ENCODE measurements at regions not wholly inside any gene's neighbourhood (a gene's known extent, or its start where the extent isn't known, plus 50 kb on each side); places are given as distances from the start of the nearest gene placed in this dataset.
"Not testable (repeated sequence)": the region's sequence is repeated elsewhere in the genome, so short reads cannot be mapped to it uniquely, and the experiment has no call there.

DNA sequence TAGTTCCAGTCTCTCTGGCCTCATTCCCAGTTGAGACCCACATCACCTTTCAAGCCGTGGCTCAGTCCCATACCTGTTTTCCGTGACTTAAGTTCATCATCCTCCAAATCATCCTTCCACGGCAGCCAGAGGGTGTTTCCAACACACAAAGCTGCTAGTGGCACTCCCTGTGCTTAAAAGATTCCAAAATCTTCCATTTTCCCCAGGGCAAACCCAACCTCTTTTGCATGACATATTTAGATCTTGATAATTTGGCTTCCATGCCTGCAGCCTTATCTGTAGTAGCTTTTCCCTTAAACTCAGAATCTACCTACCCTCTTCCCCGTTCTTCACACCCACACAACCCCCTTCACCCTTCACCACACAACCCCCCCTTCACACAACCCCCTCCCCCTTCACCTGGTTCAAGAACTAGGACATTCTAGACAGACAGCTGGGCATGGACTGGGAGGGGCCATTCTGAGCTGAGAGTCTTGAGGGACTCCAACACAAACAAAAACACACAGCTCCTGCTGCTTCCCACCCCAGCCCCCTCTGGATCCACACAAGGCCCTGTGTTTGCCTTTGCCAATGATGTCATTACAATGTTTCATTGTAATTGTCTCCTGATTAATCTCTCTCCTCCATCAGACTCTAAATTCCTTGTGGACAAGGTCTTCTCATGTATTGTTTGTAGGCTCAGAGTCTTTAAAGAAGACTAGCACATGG lies 268.2 kb downstream of the SH3GL2 start:
- no peak for DNase-seq

DNA sequence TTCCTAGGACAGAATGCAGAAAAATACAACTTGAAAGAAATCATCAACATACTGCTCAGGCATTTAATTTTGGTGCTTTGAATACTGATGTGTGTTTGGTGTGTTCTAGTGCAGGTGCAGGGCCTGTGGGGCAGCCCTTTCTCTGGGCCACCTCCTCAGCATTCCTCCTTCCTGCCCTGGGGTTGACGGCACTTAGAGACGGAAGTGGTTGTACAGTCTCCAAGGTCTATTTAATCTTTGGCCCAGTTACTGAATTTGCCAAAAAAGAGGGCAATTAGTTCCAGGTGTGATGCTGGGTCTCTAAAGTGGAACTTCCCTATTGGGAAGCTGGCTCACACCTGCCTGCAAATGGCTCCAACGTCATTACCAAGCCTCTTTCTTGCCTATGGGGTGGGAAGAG lies 269.0 kb downstream of the SH3GL2 start:
- DNase-seq: no peak

DNA sequence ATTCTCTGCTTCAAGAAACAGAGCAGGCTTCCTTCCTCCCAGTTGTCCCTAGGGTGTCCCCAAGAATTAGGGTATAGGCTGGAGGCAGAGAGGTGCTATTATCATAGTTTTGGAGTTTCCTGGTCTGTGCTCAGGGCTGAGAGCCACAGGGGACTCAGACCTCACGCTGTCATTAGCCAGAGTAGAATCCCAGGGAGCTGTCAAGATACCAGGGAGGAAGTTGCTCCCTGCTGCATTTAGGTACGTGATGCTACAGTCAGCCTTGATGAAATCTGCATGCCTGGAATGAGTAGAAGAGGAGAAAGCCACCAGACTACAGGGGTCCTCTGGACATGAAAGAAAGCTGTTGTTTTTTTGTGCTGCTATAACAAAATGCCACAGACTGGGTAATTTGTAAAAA lies 273.2 kb downstream of the SH3GL2 start:
- no peak for DNase-seq

DNA sequence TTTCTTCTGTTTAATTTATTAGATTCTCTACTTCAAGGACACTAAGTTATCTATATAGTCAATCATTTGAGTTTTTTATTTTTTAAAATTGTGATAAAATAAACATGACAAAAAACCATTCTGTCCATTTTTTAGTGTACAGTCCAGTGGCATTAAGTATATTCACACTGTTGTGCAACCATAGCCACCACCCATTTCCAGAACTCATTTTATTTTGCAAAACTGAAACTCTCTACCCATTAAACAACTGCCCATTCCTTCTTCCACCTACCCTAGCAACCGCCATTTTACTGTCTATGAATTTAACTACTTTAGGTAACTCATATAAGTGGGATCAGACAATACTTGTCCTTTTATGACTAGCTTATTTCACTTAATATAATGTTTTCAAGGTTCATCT lies 275.6 kb downstream of the SH3GL2 start:
- no peak for DNase-seq

DNA sequence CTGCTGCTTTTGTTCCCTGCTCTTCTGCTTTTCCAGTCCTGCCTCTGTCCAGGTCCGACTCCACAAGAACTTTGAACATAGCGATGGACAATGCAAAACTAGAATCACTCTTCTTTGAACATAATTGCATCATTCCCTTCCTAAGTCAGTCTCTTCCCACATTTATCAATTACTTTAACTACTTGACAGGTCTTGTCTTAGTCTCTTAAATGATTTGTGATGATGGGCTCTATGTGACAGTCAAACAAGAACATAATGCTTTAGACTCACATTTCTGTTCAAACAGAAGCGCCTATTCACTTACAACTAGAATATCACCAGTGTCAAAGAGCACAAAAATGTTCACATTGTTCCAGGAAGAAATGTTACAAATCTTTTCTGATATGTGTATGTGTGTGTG lies 278.1 kb downstream of the SH3GL2 start:
- no peak for DNase-seq

DNA sequence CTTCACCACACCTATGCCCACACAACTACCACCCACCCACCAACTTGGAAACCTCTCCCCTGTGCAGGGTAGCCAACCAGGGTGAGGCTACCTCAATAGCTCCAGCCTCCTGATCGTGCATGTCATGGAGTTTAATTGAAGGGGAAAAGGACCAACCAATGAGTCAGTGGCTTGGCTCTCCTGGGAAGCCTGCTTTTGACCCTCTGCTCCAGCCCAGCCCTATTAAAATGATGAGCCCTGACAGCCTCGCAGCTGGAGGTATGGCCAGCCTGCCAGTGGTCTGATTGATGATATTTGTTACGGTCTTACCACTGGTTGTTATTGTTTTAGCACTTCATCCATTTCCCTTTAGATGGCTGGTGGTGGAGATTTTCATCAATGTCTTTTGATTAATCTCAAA lies 280.4 kb downstream of the SH3GL2 start:
- no peak for DNase-seq

DNA sequence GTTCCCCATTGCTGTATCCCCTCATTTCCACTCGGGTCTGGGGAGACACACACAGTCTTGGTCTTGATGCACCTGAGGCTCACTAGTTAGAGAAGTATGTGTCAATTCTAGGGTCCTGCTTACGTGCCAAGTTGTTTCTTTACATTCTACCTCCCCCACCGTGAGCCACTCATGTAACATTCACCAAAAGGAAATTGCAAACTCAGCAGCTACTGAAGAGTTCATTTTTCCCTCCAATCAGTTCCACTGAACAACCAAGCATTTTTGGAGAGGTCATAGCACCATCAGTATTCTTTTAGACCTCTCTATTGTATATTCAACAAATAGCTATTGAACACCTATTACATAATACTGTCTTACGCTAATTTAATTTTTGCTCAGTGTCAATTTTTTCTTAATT lies 281.1 kb downstream of the SH3GL2 start:
- no peak for DNase-seq

DNA sequence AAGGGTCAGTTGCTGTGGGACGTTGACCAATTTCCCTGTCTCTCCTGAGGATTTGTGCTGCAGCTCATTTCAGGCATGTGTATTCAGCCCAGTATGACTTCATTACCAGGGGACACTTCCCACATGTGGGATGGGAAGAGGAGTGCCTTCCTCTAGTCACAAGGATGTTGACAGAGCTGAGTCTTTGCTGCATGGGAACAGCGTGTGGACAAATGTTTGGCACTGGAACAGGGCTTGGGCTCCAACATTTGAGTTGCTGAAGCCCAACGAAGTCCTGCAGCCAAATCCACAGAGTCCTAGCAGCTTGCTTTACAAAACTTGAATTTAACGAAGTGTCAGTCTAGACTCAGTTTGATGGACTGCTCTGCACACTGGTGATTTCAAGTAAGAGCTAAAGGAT lies 283.2 kb downstream of the SH3GL2 start:
- no peak for DNase-seq

DNA sequence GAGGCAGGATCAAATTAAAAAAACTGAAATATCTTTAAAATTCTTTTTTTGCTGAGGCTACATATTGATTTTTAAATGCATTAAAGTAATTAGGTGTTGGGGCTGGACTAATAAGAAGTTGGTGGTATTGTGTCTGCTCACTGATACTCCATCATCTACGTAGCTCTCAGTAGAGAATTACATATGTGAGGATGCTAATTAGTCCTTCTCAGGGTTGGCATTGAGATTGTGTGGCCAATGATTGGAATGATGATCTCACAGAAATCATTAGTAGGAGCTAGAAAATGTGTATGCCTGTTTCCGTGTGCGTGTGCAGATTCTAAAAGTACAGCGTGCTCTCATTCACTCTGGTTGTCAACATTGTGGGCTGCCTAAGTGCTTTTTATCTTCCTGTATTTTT lies 283.8 kb downstream of the SH3GL2 start:
- no peak for DNase-seq

DNA sequence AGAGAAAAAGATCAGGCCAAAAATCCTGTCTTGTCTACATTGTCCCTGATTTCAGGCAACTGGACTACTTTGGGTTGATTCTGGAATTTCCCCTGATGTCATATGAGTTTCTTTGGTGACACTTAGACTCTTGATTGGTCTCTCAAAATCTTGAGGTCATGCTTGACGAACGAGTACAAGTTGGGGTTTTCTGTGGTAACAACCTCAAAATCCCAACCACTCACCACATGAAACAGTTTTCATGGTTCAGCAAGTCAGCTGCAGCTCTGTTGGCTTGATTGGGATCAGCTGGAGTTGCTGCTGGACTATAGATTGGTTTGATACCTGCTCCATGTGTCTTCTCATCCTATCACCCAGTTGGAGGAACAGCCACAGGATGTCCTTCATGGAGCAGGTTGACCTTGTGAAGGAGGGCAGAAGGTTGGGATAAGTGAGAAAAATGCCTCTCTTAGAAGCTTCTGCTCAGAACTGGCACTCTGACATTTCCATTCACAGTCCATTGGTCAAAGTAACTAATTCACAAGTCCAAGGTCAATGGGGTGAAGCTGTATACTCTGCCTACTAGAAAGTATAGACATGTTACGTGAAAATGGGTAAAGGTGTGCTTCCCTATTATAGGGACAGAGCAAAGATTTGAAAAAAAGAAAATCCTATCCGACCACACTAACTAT lies 284.5 kb downstream of the SH3GL2 start:
- DNase-seq: no peak

DNA sequence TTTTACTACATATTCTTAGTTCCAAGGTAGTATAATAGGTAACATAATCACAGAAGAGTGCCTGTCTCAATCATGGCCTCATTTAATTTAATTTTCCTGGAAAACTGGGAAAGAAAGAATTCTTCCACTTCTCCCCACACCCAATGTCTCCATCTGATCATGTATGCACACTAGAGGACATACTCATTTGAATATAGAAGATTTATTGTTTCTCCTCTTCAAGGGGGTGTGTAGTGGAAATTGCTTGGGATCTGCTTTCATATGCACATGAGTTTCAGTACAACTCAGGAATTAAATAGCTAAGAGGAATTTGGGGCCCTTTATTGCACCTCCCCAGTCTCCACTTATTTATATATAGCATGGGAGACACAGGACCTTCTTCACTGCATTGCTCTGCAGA lies 285.1 kb downstream of the SH3GL2 start:
- DNase-seq: no peak

DNA sequence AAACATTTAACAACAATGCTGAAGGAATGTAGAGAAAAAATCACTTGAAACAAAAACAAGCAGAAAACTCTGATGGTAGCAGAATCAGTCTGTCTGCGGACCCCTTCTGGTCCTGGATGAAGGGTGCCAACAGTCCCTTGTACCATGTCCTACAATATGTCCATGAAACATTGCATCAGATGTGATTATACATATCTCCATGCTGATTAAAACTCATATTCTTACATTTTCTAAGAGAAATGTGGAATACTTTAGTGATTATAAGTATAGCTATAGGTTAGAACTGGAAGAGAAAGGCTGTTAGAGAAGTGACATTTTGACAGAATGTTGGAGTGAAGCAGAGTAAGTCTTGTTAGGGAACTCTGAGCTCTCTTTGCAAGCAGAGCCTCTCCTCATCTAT lies 286.1 kb downstream of the SH3GL2 start:
- DNase-seq: no peak

DNA sequence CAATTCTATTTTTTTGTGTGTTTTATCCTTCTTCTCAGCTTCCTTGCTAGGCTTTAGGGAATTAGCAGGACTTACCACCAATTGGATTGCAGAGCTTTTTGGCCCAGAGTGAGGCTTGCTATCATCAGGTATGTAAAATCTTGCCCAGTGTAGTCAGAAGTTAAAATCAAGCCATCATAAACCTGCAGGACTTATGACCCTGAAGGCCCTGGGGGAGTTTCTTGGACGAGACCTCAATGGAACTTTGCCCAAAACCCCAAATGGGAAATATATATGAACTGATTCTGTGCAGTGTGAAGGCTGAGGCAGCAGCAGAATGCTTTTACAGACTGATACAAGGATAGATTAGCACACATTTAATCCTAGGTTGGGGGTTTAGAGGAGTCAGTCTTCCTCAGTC lies 287.0 kb downstream of the SH3GL2 start:
- DNase-seq: no peak

DNA sequence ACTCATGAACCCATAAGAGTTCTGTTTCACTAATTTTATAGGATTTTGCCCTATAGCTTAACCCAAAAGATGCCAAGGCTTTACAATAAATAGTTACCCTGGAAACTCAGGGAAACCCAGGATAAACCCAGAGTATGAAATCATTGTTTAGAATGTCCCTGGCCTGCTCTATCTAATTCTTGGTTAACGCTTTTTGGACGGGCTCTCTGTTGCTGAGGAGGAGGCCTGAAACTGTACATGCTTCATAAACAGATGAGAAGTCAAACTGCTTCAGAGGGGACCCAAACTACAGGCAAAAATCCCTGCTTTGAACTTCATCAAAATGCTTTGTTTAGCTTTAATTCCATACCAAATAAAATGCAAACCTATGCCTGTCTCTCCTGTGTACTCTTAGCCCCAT lies 291.9 kb downstream of the SH3GL2 start:
- no peak for DNase-seq

DNA sequence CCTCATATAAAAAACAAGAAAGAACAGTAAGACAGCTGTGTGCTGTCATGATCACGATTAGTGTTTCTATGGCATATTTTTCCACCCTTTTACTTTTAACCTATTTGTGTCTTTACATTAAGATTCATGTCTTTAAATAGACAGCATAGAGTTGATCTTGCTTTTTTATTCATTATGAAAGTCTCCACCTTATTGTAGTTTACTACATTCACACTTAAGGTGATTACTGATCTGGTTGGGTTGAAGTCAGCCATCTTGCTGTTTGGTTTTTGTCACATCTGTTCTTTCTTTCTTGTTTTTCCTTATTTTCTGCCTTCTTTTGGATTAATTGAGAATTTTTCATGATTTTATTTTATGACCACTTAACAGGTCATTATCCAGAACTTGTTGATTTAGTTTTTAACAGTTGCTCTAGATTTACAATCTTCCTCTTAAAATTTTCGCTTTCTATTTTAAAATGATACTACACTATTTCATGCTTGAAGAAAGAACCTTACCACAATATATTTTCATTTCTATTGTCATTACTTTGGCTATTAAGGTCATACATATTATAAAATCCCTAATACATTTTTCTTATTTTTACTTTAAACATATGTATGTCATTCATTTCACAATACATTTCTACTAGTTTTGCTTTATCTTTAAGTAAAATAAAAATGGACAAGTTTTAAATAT lies 292.5 kb downstream of the SH3GL2 start:
- DNase-seq: no peak

DNA sequence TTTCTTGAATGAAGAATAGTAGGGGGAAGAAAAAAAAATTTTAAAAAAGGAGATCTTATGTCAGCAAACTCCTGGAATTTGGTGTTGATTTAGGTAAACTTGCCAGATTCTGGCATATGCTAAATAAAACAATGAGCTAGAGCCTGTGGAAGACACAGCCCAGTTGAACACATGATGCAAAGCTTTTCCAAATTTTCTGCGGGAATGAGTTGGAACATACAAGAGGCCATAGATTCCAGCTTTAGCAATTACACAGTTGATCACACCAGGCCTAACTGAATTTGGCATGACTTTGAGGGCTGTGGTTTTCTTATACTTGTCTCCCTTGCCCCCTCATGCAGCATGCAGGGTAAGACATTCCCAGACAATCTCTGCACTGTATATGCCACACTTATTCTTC lies 297.0 kb downstream of the SH3GL2 start:
- no peak for DNase-seq

DNA sequence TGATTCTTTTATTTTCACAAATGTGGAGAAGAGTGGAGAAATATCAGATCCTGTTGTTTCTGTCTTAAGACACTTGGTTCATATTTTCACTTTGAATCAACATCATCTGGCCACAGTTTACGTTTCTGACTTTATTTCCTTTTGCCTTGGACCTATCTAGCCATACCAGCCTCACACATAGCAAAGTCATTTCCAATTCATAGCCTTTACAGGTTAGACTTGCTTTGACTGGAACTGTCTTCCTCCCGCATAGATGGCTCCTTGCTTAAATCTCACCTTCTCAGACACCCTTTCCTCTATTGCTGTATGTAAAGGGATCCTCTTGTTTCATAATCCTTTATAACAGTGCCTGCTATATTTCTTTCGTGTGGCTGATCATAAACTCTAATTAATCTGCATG lies 297.8 kb downstream of the SH3GL2 start:
- DNase-seq: no peak

DNA sequence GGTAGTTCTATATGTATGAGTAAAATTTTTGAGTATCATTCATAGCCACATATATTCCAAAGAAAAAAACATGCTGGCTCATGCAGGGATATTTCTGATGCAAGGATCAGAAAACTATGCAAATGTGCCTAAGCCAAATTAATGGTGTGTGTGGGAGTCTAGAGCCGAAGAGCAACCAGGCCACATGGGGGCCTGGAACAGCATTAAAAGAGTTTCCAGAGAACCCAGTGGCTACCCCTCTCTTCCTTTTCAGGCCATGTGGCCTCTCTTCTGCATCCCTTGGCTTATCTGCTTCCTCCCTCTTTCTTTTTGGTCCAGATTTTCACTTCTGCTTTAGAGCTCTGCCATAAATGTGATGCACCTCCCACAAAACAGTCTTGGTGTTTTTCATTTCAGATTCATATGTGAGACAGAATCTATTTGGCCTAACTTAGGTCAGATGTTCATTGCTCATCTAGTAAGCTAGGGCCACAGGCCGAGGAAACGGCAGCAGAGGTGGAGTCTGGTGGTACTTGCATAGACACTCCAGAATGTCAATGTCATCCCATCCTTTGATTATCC lies 300.0 kb downstream of the SH3GL2 start:
- no peak for DNase-seq

DNA sequence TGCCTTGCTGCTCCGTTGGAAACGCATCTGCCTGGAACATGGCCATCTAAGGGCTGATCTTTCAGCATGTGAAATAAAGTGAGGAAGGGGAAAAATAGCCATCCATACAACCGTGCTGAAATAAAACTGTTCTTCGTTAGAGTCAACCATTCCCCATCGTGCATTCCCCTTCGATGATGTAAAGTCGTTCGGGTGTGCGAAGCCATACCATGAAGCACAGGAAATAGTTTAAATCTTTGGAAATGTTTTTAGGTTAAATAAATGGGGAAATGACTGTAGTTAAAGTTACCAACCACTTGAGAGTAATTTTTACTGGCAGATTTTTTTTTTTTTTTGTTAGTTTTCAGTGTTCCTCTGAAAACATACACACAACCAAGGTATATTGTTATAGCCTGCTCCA lies 302.5 kb downstream of the SH3GL2 start:
- DNase-seq: no peak

DNA sequence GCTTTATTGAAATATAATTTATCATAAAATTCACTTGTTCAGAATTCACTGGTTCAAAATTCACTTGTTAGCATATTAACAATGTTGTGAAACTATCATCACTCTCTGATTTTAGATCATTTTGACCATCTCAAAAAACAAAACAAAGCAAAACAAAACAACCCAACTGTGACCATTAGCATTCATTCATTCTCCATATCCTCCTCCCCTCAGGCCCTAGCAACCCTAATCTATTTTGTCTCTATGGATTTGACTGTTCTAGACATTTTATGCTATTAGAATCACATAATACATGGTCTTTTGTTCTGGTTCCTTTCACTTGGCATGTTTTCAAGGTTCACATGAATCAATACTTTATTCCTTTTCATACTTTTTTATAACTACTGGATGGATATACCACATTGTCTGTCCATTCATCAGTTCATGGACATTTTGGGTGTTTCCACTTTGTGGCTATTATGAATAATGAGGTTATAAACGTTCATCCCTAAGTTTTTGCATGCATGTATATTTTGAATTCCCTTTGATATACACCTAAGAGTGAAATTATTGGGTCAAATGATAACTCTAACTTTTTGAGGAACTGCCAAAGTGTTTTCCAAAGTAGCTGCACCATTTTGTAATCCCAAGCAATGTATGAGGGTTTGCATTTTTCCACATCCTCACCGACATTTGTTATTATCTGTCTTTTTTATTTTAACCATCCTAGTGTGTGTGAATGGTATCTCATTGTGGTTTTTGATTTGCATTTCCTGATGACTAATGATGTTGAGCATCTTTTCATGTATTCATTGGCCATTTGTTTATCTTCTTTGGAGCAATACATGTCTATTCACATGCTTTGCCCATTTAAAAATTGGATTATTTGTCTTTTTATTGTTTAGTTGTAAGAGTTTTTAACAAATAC lies 304.1 kb downstream of the SH3GL2 start:
- DNase-seq: no peak

DNA sequence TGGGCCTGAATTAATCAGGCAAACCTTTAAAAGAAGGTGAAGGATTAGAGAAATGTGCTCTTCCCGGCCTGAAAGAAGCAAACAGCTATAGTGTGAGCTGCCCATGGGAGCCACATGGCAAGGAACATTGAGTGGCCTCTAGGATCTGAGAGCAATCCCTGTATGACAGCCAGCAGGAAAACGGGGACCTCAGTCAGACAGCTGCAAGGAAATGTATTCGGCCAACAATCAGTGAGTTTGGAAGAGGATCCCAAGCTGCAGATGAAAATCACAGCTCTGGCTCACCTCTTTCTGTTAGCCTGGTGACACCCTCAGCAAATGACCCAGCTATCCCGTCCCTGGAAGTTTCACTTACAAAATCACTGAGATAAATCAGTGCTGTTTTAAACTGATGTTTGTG lies 309.2 kb downstream of the SH3GL2 start:
- DNase-seq: no peak

DNA sequence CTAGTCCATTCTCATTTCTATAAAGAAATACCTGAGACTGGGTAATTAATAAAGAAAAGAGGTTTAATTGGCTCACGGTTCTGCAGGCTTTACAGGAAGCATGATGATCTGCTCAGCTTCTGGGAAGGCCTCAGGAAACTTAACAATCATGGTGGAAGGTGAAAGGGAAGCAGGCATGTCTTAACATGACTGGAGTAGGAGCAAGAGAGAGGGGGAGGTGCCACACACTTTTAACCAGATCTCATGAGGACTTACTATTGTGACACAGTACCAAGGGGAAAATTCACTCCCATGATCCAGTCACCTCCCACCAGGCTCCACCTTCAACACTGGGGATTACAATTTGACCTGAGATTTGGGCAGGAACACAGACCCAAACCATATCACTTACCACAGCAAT lies 310.1 kb downstream of the SH3GL2 start:
- DNase-seq: not testable (repeated sequence)
